Cardiac muscle cell (in vitro differentiated cells and primary cell): ENCODE measurements at regions not wholly inside any gene's neighbourhood (a gene's known extent, or its start where the extent isn't known, plus 50 kb on each side); places are given as distances from the start of the nearest gene placed in this dataset.

Source experiments
- DNase-seq, 2 donors: peaks; one replicate each; pipeline versions ENCODE4 v3.0.0 to v3.0.0-alpha.2; 2010 to 2017; ENCODE audit warnings: low read depth in 1 of 2, low spot score in 1 of 2
- H3K27ac ChIP-seq: fragments of 200-600 bp; sonication (generic); 2 replicates; pipeline ENCODE4 v1.5.1; 2016
- H3K27me3 ChIP-seq: fragments of 200-600 bp; sonication (generic); 2 replicates; pipeline ENCODE4 v1.6.0; 2016; ENCODE audit warnings: control low read depth
- H3K36me3 ChIP-seq: fragments of 200-600 bp; sonication (generic); 2 replicates; pipeline ENCODE4 v1.5.1; 2016; ENCODE audit warnings: control low read depth
- H3K4me1 ChIP-seq: fragments of 200-600 bp; sonication (generic); 2 replicates; pipeline ENCODE4 v1.8.1; 2017; ENCODE audit warnings: low read depth, mild to moderate bottlenecking, mixed run types
- H3K4me3 ChIP-seq: fragments of 200-600 bp; sonication (generic); 2 replicates; pipeline ENCODE4 v1.5.1; 2016; ENCODE audit warnings: mild to moderate bottlenecking
- H3K9me3 ChIP-seq: fragments of 200-600 bp; sonication (generic); 2 replicates; pipeline ENCODE4 v1.5.1; 2017; ENCODE audit warnings: low read depth, mild to moderate bottlenecking, control low read depth
- TF ChIP-seq, protein P1 (sequence below): IDR thresholded peaks from 2 replicates; pipeline ENCODE4 v1.5.1; 2012; ENCODE audit warnings: low read depth, mild to moderate bottlenecking, low read length

DNA sequence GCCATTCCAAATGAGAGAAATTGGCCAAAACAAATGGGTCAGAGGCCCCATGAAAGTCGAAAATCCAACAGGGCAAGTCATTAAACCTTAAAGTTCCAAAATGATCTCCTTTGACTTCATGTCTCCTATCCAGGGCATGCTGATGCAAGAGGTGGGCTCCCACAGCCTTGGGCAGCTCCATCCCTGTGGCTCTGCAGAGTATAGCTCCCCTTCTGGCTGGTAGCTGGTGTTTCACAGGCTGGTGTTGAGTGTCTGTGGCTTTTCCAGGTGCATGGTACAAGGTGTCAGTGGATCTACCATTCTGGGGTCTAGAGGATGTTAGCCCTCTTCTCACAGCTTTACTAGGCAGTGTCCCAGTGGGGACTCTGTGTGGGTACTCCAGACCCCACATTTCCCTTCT, 115.2 kb upstream of the LAMA2 start:
- H3K27ac ChIP-seq: no peak overlapping the region
- no peak overlapping the region for H3K4me3 ChIP-seq

DNA sequence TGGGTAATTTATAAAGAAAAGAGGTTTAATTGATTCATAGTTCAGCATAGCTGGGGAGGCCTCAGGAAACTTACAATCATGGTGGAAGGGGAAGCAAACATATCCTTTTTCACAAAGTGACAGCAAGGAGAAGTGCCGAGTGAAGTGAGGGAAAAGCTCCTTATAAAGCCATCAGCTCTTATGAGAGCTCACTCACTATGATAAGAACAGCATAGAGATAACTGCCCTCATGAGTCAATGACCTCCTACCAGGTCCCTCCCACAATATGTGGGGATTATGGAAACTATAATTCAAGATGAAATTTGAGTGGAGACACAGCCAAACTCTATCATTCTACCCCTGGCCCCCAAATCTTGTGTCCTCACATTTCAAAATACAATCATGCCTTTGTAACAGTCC, 115.8 kb upstream of the LAMA2 start:
- Histone ChIP-seq H3K27ac (no peak overlapping the region), H3K4me1 (no peaks in the 10 kb centered on the region), H3K36me3 (no peaks in the 10 kb centered on the region), H3K4me3 (no peak overlapping the region), H3K9me3 (no peaks in the 10 kb centered on the region), H3K27me3 (no peaks in the 10 kb centered on the region)
- DNase-seq: no peak
- TF ChIP-seq, protein P1, sequence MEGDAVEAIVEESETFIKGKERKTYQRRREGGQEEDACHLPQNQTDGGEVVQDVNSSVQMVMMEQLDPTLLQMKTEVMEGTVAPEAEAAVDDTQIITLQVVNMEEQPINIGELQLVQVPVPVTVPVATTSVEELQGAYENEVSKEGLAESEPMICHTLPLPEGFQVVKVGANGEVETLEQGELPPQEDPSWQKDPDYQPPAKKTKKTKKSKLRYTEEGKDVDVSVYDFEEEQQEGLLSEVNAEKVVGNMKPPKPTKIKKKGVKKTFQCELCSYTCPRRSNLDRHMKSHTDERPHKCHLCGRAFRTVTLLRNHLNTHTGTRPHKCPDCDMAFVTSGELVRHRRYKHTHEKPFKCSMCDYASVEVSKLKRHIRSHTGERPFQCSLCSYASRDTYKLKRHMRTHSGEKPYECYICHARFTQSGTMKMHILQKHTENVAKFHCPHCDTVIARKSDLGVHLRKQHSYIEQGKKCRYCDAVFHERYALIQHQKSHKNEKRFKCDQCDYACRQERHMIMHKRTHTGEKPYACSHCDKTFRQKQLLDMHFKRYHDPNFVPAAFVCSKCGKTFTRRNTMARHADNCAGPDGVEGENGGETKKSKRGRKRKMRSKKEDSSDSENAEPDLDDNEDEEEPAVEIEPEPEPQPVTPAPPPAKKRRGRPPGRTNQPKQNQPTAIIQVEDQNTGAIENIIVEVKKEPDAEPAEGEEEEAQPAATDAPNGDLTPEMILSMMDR: no peak

More for the DNA sequence above, 115.2 kb upstream of the LAMA2 start:
- H3K36me3 ChIP-seq: no peaks in the 10 kb centered on the region
- no peaks in the 10 kb centered on the region for H3K4me1 ChIP-seq
- no peaks in the 10 kb centered on the region for H3K27me3 ChIP-seq
- TF ChIP-seq, protein P1: no peak
- no peaks in the 10 kb centered on the region for H3K9me3 ChIP-seq
- no peak for DNase-seq

DNA sequence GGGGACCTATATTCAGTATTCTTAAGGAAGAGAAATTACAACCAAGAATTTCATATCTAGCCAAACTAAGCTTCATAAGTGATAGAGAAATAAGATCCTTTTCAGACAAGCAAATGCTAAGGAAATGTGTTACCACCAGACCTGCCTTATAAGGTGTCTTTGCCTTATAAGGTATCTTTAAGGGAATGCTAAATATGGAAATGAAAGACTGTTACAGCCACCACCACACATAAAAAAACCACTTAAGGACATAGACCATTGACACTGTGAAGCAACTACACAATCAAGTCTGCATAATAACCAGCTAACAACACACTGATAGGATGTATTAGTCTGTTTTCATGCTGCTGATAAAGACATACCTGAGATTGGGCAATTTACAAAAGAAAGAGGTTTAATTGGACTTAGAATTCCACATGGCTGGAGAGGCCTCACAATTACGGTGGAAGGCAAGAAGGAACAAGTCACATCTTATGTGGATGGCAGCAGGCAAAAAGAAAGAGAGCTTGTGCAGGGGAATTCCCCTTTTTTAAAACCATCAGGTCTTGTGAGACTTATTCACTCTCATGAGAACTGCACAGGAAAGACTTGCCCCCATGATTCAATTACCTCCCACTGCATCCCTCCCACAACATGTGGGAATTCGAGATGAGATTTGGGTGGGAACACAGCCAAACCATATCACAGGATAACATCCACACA, 119.2 kb upstream of the LAMA2 start:
- no peak for DNase-seq
- Histone ChIP-seq H3K36me3 (no peaks in the 10 kb centered on the region), H3K4me3 (no peak overlapping the region), H3K27ac (no peak overlapping the region), H3K27me3 (no peaks in the 10 kb centered on the region), H3K9me3 (no peaks in the 10 kb centered on the region), H3K4me1 (no peaks in the 10 kb centered on the region)
- TF ChIP-seq, protein P1: no peak

DNA sequence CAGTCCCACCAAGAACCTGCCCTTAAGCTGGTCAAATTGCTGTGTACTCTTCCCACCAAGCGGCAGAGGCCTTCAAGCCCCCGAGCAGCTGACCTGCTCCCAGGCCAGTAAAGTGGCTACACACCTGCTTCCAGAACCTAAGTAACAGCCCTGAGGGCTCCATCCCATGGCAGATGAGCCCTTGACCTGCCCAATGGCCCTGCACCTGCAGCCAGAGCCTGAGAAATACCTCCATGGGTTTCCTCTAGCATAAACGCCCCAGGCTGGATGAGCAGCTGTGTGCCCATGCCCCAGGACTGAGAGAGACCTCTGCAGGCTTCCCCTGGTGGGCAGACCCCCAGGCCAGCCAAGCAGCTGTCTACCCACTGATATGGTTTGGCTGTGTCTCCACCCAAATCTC, 123.0 kb upstream of the LAMA2 start:
- no peak overlapping the region for H3K4me3 ChIP-seq
- DNase-seq: no peak
- H3K9me3 ChIP-seq: no peaks in the 10 kb centered on the region
- no peaks in the 10 kb centered on the region for H3K36me3 ChIP-seq
- H3K27me3 ChIP-seq: no peaks in the 10 kb centered on the region
- no peaks in the 10 kb centered on the region for H3K4me1 ChIP-seq
- no peak overlapping the region for H3K27ac ChIP-seq
- TF ChIP-seq, protein P1: no peak

DNA sequence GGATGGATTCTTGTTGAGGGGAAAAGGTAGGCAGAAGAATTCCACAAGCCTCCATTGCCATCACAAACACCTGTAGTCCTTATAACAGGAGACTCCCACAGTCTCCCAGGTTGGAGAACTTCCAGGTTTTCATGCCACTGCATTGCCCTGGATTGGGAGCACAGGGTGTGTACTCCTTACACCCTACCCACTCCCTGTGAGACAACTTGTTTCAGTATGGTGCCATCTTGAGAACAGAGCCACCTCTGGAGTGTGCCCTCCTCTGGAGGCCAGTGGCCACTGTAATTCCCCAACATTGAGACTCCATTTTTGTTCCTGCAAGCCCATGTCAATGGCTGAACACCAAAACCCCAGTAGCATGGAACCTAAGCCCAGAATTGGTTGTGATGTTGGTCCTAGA, 123.5 kb upstream of the LAMA2 start:
- Histone ChIP-seq H3K27me3 (no peaks in the 10 kb centered on the region), H3K9me3 (no peaks in the 10 kb centered on the region), H3K4me3 (no peak overlapping the region), H3K4me1 (no peaks in the 10 kb centered on the region), H3K27ac (no peak overlapping the region), H3K36me3 (no peaks in the 10 kb centered on the region)
- TF ChIP-seq, protein P1: no peak
- no peak for DNase-seq
